GM10266 (cell line): ENCODE measurements at regions not wholly inside any gene's neighbourhood (a gene's known extent, or its start where the extent isn't known, plus 50 kb on each side); places are given as distances from the start of the nearest gene placed in this dataset.

ENCODE experiments used
- DNase-seq: peaks from one replicate; pipeline ENCODE4 v3.0.0; 2012; ENCODE audit errors: extremely low spot score
- CTCF ChIP-seq: IDR thresholded peaks from 2 replicates; pipeline ENCODE4 v1.5.1; 2012; ENCODE audit warnings: mild to moderate bottlenecking, low read depth; ENCODE audit not compliant: control insufficient read depth, insufficient read depth; ENCODE audit errors: missing control alignments

GRCh38 chr12:89173096-89173495, 179.2 kb downstream of the DUSP6 start:
- no peak for DNase-seq
- TF ChIP-seq CTCF, result no peak

- no peak for DNase-seq
- no peak for TF ChIP-seq CTCF
Measured at GRCh38 chr12:89172224-89172623, 180.1 kb downstream of the DUSP6 start.

- TF ChIP-seq CTCF, result no peak
Measured at GRCh38 chr12:89169321-89169720, 183.0 kb downstream of the DUSP6 start.

GRCh38 chr12:89167986-89168385, 184.3 kb downstream of the DUSP6 start:
- no peak for TF ChIP-seq CTCF
- DNase-seq, result no peak

More at GRCh38 chr12:89169321-89169720, 183.0 kb downstream of the DUSP6 start:
- DNase-seq, result no peak

GRCh38 chr12:89166525-89166934, 185.8 kb downstream of the DUSP6 start:
- no peak for TF ChIP-seq CTCF
- DNase-seq, result peak; percentile 17

- TF ChIP-seq CTCF, result no peak
- DNase-seq, result no peak
Measured at GRCh38 chr12:89166121-89166520, 186.2 kb downstream of the DUSP6 start.

- TF ChIP-seq CTCF, result no peak
- DNase-seq, result no peak
Measured at GRCh38 chr12:89165703-89166102, 186.6 kb downstream of the DUSP6 start.
